Stimulated activated CD8-positive, alpha-beta memory T cell treated with anti-CD3 and anti-CD28 coated beads, Interleukin-4, amount 100 ng/mL, for 48 hours (primary cell): ENCODE measurements at regions not wholly inside any gene's neighbourhood (a gene's known extent, or its start where the extent isn't known, plus 50 kb on each side); places are given as distances from the start of the nearest gene placed in this dataset.

Source experiments
- DNase-seq: peaks from one replicate; pipeline ENCODE4 v3.0.0-alpha.2; 2020

DNA sequence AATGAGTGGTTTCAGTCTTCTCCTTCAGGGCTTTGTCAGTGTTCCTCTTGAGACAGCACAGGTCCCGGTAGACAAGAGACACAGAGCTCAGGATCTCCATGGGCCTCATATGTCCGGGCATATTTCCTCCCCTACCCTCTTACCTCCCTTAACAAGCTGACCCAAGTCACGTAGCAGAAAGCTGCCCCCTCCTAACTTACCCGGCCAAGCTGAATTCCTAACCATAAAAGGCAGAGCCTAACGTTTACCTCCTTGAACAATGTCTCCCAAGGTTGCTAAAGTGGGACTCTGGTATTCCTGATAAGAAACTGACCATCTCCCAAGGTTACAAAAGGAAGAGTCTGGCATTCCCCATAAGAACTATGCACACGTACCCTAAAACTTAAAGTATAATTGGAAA, 182.2 kb upstream of the USP15 start:
- no peak for DNase-seq

- no peak for DNase-seq
Measured at GRCh38 chr12:62082448-62082847, 177.8 kb upstream of the USP15 start.

GRCh38 chr12:62098132-62098531, 162.1 kb upstream of the USP15 start:
- no peak for DNase-seq

DNA sequence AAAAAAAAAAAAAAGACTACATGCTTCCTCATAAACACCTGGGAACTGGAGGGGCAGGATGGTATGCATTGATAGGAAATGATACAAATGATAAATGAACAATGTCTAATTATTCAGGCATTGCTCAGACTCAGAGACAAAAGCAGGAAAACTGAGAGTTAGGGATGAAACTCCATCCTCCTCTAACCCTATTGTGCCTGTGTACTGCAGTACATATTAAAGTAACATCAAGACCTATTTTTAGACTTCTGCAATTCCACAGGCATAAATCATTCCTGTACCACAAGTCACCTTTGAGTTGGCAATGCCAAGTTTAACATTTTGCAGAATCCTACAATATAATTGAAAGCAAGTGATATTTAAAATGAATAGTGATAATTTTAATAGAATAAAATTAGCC, 156.5 kb upstream of the USP15 start:
- DNase-seq: no peak

GRCh38 chr12:62106547-62107185, 153.5 kb upstream of the USP15 start:
- DNase-seq: no peak

GRCh38 chr12:62113366-62114011, 146.7 kb upstream of the USP15 start:
- no peak for DNase-seq

- no peak for DNase-seq
Measured at GRCh38 chr12:62116986-62117385, 143.2 kb upstream of the USP15 start.

DNA sequence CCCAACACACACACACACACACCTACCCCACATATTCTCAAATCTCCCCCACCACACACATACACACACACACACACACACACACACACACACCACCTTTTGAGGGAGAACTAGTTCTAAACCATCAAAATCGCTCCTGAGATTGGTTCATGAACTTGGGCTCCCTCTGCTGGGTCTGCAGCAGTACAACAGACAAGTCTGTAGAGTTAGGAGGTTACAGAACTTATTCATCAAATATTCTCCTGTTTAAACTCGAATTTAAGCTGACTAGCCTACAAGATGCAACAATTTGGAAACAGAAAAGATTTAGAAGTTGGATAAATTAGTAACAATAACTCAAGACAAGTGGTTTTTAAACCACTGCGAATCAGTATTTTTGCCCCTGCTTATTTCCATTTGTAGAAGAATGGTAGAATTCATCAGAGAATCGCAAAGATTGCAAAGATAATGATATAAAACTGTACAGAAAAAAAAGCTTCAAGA, 136.4 kb upstream of the USP15 start:
- peak; percentile 52 for DNase-seq

DNA sequence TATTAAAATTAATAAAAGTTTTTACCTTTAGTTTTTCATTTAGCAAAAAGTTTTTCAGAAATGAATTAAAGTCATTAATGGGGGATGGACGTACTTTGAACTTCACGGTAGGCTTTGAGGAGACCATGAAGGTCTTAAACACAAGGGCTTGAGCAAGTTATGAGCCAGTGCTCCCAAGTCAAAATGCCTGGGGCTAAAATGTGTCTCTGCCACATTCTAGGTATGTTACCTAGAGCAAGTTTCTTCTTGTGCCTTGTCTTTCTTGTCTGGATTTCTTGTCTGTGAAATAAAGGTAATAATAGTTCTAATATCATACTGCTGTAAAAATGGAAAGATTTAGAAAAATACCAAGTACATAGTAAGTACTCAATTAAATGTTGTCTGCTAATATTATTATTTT, 132.7 kb upstream of the USP15 start:
- DNase-seq: no peak

GRCh38 chr12:62128175-62128975, 131.8 kb upstream of the USP15 start:
- DNase-seq: no peak

- no peak for DNase-seq
Measured at GRCh38 chr12:62129291-62129690, 130.9 kb upstream of the USP15 start.

GRCh38 chr12:62130402-62130801, 129.8 kb upstream of the USP15 start:
- no peak for DNase-seq

DNA sequence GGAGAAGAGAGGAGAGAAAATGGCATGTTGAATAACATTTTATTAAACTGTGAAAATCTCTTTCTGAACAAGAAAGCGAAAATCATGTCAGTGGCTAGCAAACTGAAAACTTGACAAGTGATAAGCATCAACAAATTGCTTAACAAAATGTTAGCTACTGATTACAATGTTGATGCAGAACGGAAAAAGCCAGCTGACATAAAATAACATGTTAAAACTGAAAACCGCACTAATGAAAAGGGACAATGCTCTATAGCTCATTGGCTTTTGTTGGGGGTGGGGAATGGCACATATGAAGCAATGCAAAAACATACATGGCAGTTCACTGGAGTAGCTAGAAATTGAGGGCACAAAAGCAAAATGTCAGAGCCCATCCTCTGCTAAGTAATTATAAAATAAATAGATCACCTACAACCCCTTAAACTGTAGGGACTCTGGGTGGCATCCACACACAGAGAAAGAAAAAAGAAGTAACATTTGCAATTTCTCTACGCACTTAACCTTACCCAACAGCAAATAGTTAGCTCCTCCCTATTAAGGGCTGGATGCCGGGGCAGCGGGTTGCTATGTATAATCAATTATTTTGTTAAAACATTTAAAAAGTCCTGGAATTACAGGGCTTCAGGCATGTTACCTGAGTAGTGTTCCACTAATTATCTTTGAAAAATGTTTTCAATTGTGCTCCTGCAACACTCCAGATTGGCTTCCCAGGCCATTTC, 129.2 kb upstream of the USP15 start:
- DNase-seq: no peak

DNA sequence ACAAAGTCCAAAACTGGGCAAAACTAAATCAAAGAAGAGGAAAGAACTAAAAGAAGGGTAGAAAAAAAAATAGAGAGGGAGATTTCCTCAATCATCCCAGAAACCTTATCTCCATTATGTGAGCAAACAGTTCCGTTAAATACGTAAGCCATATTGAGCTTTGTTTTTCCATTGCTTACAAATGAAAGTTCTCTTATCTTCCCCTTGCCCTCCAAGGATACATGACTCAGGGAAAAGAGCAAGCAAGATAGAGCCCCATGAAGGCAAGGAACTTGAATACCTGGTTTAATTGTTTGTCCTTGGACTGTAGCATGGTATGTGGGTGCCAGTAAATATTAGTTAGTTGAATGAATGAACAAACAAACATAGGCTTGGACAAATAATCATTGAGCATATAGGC, 126.8 kb upstream of the USP15 start:
- DNase-seq: no peak

DNA sequence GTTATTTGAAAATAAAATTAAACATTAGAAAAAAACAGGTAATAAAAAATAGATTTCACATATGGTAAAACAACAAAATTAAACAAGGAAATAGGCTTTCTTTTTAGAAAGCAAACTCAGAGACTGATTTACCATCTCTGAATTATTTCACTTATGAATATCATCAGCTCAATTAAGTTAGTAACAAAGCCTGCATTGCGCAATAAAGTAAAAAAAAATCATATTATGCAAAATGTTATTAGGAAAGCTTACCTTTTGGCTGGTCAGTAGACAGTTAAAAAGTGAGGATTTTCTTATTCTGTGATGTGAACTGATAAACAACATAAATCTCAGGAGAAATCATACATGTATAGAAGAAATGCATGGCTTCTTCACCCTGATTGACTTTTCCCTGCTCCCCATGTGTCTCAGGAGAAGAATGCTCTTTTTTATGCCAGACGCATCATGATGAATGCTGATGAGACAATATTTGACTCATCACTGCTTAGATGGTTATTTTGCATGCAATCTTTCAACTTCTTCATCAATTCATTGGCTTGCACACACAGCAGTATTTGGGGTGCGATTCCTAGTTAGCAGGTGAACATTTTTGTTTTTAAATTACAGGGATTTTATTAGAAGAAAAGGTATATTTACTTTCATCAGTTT, 124.5 kb upstream of the USP15 start:
- DNase-seq: no peak

- DNase-seq: no peak
Measured at GRCh38 chr12:62136496-62136895, 123.7 kb upstream of the USP15 start.

DNA sequence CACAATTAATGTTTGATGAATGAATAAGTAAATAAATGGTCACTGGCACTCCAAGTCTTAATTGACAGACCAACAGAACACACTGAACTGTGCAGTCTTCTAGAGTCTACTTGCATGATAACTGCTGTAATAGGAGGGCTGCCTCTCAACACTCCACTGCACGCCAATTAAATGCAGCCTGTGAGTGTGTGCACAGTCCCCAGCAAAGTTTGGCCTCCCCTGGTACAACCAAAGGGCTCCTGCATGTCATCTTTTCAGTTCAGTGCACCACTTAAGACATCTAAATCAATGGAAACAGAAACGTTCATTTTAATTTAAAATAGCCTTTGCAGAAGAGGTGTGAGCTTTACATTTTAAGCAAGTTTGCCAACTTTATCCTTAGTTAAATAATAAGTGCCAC, 121.7 kb upstream of the USP15 start:
- DNase-seq: no peak

DNA sequence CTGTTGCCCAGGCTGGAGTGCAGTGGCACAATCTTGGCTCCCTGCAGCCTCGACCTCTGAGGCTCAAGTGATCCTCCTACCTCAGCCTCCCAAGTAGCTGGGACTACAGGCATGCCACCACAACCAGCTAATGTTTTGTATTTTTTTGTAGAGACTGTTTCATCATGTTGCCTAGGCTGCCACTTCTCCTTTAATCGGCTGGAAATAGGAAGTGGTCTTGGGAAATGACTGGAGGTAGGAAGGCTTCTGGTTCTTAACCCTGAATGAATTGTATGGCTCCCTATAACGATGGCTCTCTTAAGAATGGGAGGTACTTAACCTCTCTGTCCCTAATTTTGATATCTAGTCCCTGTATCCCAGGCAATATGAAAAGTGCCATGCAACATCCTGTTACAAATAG, 113.9 kb upstream of the USP15 start:
- DNase-seq: no peak

DNA sequence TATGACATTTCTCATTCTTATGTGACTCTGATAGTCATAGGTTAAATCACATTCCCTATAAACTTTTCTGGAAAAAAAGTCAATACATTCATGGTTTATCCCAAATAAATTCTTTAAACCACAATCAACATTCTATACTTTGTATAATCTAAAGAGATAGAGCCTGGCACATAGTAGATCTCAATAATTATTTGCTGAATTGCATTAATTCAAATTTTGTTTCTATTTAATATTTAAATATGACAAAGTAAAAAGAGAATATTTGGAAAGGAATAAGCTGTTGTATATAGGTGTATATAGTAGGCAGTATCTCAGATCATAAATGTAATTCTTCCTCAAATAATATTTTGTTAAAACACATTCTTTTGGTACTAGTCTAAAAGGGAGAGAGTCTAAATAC, 102.2 kb upstream of the USP15 start:
- DNase-seq: no peak

- DNase-seq: no peak
Measured at GRCh38 chr12:62158461-62159360, 101.5 kb upstream of the USP15 start.

DNA sequence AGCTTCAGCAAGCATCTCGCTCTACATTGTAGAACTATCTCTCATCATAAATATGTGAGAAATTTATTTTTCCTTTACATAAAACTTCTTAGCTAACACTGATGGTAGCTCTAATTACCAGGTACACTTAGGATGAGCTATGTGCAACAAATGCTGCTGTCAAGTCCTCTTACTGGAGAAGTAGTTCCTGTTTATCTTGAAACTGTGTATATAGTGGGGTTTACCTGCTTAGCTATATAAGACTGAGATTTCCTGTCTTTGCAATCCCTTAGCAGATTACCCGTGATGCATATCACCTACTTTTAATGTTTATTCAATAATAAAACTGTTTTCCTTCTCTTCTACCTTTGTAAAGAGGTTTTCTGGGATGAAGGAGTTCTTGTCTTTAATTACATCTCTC, 98.0 kb upstream of the USP15 start:
- no peak for DNase-seq

GRCh38 chr12:62163368-62163767, 96.8 kb upstream of the USP15 start:
- no peak for DNase-seq
